ENCODE measurements at regions not wholly inside any gene's neighbourhood (a gene's known extent, or its start where the extent isn't known, plus 50 kb on each side); places are given as distances from the start of the nearest gene placed in this dataset.
A peak's percentile ranks its signal among the peaks of the same experiment; 100 is the strongest.

GRCh38 chr11:127478826-127479225 is 478.3 kb upstream of the KIRREL3 start:
- H3K27ac ChIP-seq: no peak overlapping the region
- no peak overlapping the region for H3K4me3 ChIP-seq
- TF ChIP-seq CTCF (IDR thresholded peaks at IDR 0.05): no peak
- no peaks in the 10 kb centered on the region for H3K4me1 ChIP-seq
- H3K9me3 ChIP-seq: no peaks in the 10 kb centered on the region
- ATAC-seq: no peak
- no peak for DNase-seq
- H3K27me3 ChIP-seq: no peaks in the 10 kb centered on the region
- no peaks in the 10 kb centered on the region for H3K36me3 ChIP-seq
- intact Hi-C loops (cut with DNase I): no loop called here

GRCh38 chr11:127474766-127475165 is 474.2 kb upstream of the KIRREL3 start:
- no peak for TF ChIP-seq CTCF (IDR thresholded peaks at IDR 0.05)
- H3K4me1 ChIP-seq: no peaks in the 10 kb centered on the region
- H3K9me3 ChIP-seq: no peaks in the 10 kb centered on the region
- no peak overlapping the region for H3K27ac ChIP-seq
- intact Hi-C loops (cut with DNase I): no loop called here
- H3K4me3 ChIP-seq: no peak overlapping the region
- ATAC-seq (no peak), DNase-seq (no peak)
- H3K36me3 ChIP-seq: no peaks in the 10 kb centered on the region
- H3K27me3 ChIP-seq: no peaks in the 10 kb centered on the region

GRCh38 chr11:127472505-127472904 is 471.9 kb upstream of the KIRREL3 start:
- DNase-seq (no peak), ATAC-seq (no peak)
- Histone ChIP-seq H3K9me3 (no peaks in the 10 kb centered on the region), H3K4me1 (no peaks in the 10 kb centered on the region), H3K27ac (no peak overlapping the region), H3K27me3 (no peaks in the 10 kb centered on the region), H3K36me3 (no peaks in the 10 kb centered on the region), H3K4me3 (no peak overlapping the region)
- intact Hi-C loops (cut with DNase I): no loop called here
- no peak for TF ChIP-seq CTCF (IDR thresholded peaks at IDR 0.05)

- ATAC-seq (no peak), DNase-seq (no peak)
- H3K4me3 ChIP-seq: no peak overlapping the region
- H3K27ac ChIP-seq: no peak overlapping the region
- H3K36me3 ChIP-seq: no peaks in the 10 kb centered on the region
- intact Hi-C loops (cut with DNase I): no loop called here
- no peaks in the 10 kb centered on the region for H3K27me3 ChIP-seq
- no peak for TF ChIP-seq CTCF (IDR thresholded peaks at IDR 0.05)
- H3K9me3 ChIP-seq: no peaks in the 10 kb centered on the region
- no peaks in the 10 kb centered on the region for H3K4me1 ChIP-seq
Observed at GRCh38 chr11:127471662-127472061, 471.1 kb upstream of the KIRREL3 start.

- peak; percentile 21 to 34 for TF ChIP-seq CTCF (IDR thresholded peaks at IDR 0.05)
- Histone ChIP-seq H3K27me3 (no peaks in the 10 kb centered on the region), H3K27ac (no peak overlapping the region), H3K36me3 (no peaks in the 10 kb centered on the region), H3K9me3 (no peaks in the 10 kb centered on the region), H3K4me3 (no peak overlapping the region), H3K4me1 (no peaks in the 10 kb centered on the region)
- no peak for DNase-seq
- intact Hi-C loops (cut with DNase I): no loop called here
- peak; percentile 50 for ATAC-seq
Observed at GRCh38 chr11:127470306-127470884, 469.8 kb upstream of the KIRREL3 start.
